ENCODE measurements at regions not wholly inside any gene's neighbourhood (a gene's known extent, or its start where the extent isn't known, plus 50 kb on each side); places are given as distances from the start of the nearest gene placed in this dataset.

GRCh38 chr12:34395056-34396005, 373.0 kb downstream of the ALG10 start:
- no peak for DNase-seq (ENCODE audit: low spot score)

- no peak for DNase-seq (ENCODE audit: low spot score)
Observed at GRCh38 chr12:34396006-34396860, 373.9 kb downstream of the ALG10 start.

GRCh38 chr12:34396861-34397590, 374.7 kb downstream of the ALG10 start:
- DNase-seq (ENCODE audit: low spot score): no peak

GRCh38 chr12:34397591-34398365, 375.5 kb downstream of the ALG10 start:
- DNase-seq (ENCODE audit: low spot score): no peak

- DNase-seq (ENCODE audit: low spot score): no peak
Observed at GRCh38 chr12:34398366-34398705, 376.0 kb downstream of the ALG10 start.

GRCh38 chr12:34398706-34399630, 376.7 kb downstream of the ALG10 start:
- no peak for DNase-seq (ENCODE audit: low spot score)

GRCh38 chr12:34399631-34400410, 377.5 kb downstream of the ALG10 start:
- no peak for DNase-seq (ENCODE audit: low spot score)

- DNase-seq (ENCODE audit: low spot score): no peak
Observed at GRCh38 chr12:34400411-34400881, 378.1 kb downstream of the ALG10 start.

DNA sequence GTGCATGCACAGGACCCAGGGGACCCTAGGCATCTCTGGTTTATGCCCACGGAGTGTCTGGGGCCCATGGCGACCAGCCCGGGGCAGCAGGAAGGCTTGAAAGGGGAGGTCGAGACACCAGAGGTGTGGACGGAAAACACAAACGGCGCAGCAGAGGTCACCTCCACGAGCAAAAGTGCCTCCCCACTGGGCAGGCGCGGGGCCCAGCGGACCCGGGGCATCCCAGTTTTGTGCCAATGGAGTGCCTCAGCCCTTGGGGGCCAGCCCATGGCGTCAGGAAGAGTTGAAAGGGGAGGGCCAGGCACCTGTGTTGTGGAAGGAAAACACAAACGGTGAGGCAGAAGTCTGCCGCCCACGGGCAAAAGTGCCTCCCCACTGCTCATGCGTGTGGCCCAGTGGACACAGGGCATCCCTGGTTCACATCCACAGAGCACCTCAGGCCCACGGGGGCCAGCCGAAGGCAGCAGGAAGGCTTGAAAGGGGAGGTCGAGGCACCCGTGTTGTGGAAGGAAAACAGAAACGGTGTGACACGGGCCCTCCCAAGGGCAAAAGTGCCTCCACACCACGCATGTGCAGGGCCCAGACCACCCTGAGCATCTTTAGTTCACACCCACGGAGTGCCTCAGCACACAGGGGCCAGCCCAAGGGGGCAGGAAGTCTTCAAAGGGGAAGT, 378.8 kb downstream of the ALG10 start:
- DNase-seq (ENCODE audit: low spot score): no peak

DNA sequence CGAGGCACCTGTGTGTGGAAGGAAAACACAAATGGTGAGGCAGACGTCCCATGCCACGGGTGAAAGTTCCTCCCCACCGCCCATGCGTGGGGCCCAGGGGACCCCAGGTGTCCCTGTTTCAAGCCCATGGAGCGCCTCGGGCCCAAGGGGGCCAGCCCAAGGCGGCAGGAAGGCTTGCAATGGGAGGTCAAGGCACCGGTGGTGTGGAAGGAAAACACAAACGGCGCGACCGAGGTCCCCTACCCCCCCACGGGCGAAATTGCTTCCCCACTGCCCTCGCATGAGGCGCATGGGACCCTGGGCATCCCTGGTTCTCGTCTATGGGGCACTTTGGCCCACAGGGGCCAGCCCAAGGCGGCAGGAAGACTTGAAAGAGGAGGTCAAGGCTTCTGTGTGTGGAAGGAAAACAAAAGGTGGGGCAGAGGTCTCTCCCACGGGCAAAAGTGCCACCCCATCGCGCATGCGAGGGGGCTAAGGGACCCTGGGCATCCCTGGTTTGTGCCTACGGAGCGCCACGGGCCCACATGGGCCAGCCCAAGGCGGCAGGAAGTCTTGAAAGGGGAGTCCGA, 379.4 kb downstream of the ALG10 start:
- DNase-seq (ENCODE audit: low spot score): no peak

DNA sequence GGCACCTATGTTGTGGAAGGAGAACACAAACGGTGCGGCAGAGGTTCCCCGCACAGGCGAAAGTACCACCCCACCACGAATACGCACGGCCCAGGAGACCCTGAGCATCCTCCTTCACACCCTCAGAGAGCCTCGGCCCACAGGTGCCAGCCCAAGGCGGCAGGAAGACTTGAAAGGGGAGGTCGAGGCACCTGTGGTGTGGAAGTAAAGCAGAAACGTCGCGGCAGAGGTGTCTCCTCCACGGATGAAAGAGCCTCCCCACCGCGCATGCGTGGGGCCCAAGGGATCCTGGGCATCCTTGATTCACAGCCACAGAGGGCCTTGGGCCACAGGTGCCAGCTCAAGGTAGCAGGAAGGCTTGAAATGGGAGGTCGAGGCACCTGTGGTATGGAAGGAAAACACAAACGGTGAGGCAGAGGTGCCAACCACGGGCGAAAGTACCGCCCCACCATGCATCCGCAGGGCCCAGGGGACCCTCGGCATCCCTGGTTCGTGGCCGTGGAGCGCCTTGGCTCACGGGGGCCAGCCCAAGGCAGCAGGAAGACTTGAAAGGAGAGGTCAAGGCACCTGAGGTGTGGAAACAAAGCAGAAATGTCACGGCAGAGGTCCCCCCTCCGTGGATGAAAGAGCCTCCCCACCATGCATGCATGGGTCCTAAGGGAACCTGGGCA, 380.1 kb downstream of the ALG10 start:
- no peak for DNase-seq (ENCODE audit: low spot score)

DNA sequence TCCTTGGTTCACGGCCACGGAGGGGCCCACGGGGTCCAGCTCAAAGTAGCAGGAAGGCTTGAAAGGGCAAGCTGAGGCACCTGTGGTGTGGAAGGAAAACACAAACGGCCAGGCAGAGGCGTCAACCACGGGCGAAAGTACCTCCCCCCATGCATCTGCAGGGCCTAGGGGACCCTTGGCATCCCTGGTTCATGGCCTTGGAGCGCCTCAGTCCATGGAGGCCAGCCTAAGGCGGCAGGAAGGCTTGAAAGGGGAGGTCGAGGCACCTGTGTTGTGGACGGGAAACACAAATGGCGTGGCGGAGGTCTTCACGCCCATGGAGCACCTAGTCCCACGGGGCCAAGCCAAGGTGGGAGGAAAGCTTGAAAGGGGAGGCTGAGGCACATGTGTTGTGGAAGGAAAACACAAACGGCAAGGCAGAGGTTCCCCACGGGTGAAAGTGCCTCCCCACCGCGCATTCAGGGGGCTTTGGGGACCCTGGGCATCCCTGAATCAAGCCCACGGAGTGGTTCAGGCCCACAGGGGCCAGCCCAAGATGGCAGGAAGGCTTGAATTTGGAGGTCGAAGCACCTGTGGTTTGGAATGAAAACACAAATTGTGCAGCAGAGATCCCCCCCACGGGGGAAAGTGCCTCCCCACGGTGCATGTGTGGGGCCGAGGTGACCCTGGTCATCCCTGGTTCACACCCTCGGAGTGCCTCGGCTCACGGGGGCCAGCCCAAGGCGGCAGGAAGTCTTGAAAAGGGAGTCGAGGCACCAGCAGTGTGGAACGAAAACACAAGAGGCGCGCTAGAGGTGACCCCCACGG, 380.8 kb downstream of the ALG10 start:
- DNase-seq (ENCODE audit: low spot score): no peak

DNA sequence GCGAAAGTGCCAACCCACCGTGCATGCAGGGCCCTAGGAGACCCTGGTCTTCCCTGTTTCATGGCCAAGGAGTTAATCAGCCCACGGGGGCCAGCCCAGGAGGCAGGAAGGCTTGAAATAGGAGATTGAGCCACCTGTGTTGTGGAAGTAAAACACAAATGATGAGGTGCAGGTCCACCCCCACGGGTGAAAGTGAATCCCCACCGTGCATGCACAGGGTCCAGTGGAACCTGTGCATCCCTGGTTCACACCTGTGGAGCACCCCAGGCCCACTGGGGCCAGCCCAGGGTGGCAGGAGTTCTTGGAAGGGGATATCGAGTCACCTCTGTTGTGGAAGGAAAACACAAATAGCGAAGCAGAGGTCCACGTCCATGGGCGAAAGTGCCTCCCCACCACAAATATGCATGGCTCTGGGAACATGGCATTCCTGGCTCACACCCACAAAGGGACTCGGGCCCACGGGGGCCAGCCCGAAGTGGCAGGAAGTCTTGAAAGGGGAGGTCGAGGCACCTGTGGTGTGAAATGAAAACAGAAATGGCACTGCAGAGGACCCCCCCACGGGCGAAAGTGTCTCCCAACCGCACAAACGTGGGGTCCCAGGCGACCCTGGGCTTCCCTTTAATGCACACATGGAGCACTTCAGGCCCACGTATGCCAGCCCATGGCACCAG, 381.5 kb downstream of the ALG10 start:
- DNase-seq (ENCODE audit: low spot score): no peak

- DNase-seq (ENCODE audit: low spot score): no peak
Observed at GRCh38 chr12:34404377-34405285, 382.3 kb downstream of the ALG10 start.

All from hematopoietic multipotent progenitor cell treated with erythropoietin and hydrocortisone succinate and interleukin-3 and kit ligand, for 17 days (in vitro differentiated cells).